HTR-8/SVneo (cell line): ENCODE measurements at regions not wholly inside any gene's neighbourhood (a gene's known extent, or its start where the extent isn't known, plus 50 kb on each side); places are given as distances from the start of the nearest gene placed in this dataset.
"Not testable (repeated sequence)": the region's sequence is repeated elsewhere in the genome, so short reads cannot be mapped to it uniquely, and the experiment has no call there.

Experiments used
- DNase-seq: peaks from one replicate; pipeline ENCODE4 v3.0.0; 2011; ENCODE audit warnings: low spot score, mixed read lengths; ENCODE audit not compliant: insufficient read length
- FAIRE-seq: peaks from 2 replicates; lab custom pipeline; 2011; peaks lifted over from hg19 to GRCh38; lab: Jason Lieb, UNC

DNA sequence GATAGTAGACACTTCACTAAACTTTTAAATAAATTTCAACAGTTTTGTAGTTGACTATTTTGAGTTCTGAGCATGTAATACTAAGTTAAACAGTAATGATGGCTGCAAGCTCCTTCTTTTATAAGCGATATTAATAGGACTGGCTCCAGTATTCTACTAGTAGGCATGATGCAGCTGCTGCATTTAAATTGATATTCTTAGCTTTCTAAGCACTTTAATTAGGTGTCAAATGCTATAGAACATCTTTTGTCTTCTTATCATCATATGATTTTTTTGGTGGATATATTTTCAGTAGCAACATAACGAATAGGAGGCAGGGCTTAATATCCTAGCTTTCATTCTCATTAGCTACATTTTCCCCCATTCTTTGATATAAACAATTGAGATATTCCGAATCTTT is 141.1 kb downstream of the FBXO4 start:
- FAIRE-seq = no peak
- DNase-seq = no peak

DNA sequence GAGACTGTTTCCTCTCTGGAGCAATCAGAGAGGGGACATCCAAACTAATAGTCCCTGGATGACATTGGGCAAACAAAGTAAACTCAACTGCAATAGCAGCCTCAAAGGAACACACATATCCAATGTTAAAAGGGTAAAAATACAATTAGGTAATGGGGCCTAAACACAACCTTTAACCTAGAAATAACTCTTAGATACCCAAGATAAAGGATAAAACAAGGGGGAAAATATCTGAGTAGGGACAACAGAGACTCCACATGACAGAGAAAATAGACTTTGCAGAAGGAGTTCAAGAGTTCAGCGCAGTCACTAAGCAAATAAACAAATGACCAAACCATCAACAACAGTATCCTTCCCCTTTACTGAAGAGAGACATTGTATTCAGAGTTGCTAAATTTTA is 149.3 kb downstream of the FBXO4 start:
- no peak for DNase-seq
- FAIRE-seq = no peak

DNA sequence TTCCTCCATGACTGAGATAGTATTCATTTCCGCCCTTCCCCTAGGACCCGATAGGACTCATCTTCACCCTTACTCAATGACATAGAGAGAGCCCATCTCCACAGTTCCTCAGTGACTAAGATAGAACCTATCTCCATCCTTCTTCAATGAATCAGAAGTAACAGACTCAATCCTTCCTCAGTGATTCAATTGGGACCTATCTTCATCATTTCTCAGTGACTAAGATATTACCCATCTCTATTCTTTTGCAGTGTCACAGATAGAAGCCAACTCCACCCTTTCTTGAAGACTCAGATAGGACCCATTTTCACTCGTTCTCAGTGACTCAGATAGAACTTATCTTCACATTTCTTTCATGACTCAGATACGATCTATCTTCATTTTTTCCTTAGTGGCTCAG is 164.6 kb downstream of the FBXO4 start:
- DNase-seq (no peak), FAIRE-seq (no peak)

DNA sequence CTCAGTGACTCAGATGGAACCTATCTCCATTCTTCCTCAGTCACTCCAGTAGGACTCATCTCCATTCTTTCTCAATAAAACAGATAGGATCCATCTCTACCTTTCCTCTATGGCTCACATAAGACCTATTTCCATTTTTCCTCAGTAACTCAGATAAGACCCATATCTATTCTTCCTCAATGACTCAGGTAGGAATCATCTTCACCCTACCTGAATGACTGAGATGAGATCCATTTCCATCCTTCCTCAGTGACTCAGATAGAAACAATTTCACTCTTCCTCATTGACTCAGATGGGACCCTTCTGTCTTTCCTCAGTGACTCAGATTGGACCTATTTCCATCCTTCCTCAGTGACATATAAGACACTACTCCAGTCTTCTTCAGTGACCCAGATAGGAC is 165.1 kb downstream of the FBXO4 start:
- DNase-seq = no peak
- no peak for FAIRE-seq

DNA sequence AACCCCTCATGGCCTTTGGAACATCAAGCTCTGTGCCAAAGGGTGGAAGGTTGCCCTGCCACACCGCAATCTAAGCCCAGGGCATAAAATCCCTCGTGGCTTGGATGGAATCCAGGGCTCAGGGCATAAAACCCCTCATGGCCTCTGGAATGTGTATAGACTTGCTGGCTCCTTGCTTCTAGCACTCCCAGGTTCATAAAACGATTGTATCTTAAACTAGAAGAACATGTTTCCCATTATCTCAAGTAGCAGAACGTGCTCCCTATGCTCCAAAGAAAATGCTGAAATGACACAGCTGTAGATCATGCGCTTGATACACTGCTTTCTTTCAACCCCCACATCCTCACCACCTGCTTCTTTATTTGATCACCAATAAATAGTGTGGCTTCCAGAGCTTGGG is 174.8 kb downstream of the FBXO4 start:
- not testable (repeated sequence) for FAIRE-seq

DNA sequence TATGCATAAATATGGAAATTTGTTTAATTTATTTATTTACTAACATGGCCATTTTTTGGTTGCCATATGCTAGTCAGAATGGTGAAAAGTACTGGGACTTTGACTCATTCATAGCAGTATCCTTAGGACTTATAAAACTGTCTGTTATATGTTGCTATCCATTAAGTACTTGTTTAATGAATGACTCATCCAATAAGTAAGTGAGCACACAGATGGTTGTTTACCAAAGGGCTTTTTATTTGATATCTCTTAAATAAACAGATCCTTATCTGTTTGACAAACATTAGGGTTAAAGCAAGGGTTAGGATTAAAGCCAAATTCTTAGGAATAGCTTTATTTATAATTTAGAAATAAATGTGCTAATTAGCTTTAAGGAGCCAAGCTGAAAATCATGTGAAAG is 183.4 kb downstream of the FBXO4 start:
- FAIRE-seq (no peak), DNase-seq (no peak)

More for the DNA sequence above, 174.8 kb downstream of the FBXO4 start:
- DNase-seq = not testable (repeated sequence)

DNA sequence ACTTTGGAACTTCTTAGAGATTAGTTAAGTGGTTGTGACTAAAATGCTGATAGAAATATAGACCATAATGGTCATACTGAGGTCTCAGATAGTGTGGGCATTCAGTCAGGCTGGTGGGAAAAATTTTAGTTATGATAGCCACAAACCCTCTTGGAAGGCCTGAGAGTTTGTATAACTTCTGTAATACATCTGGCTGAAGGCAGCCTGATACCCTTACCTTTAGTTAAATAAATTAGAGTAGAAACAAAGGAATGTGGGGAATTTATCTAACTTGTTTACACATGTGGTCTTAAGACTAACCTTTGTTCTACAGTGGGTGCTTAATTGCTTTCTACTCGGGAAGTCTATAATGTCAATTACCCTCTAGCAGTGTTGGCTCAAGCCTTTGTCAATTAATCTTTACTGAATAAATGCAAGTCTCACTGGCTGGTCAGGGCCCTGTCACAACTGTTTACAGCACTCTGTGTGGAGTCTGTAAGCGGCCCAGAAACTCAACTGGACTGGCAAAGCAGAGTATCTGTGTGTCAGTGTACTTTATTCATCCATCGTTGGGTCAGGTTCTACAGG is 184.0 kb downstream of the FBXO4 start:
- DNase-seq (no peak), FAIRE-seq (no peak)

DNA sequence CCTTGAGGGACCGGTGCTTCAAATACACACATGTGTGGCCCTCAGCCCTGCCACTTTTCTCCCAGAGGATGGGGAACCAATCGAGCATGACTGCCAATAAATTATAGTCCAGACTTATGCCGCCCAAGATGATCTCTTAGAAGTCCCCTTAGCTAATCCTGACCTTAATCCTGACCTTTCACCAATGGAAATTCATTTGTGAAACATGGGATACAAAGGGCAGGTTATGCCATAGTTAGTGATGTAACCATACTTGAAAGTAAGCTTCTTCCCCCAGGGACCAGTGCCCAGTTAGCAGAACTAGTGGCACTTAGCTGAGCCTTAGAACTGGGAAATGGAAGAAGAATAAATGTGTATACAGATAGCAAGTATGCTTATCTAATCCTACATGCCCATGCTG is 190.6 kb downstream of the FBXO4 start:
- DNase-seq, FAIRE-seq: not testable (repeated sequence)

DNA sequence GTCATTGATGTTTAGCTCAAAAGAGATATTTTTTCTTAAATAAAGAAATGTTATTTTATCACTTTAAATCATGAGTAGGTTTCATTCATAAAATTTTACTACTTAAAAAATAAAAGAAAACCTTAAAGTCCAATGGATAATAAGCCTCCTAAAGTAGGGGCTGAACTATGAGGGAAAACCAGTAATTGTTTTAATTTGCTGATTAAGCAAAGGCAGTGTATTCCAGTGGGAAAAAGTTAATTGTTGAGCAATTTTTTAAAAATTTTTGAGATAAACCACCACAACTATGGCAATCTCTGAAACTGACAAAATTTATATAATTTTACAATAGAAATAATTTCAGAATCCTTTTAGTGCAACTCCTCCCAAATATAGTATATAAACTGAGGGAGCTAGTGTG is 195.0 kb downstream of the FBXO4 start:
- no peak for FAIRE-seq

DNA sequence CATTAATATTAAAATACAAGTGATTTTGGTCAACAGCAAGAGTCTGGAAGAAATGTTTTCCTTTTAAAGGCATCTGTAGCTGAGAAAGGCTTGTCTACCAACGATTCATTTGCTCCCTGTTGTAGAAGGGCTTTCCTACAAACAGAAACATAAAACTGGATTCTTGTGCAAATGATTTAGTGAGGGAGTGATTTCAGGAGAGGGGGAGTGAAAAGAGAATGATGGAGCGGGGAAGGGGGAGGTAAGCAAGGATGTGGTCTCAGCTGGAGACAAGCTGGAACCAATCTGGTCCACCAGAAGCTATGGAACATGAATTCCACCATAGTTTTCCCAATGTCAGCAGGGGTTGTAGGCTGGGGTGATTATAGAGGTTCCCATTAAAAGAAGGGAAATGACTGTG is 196.3 kb downstream of the FBXO4 start:
- no peak for DNase-seq
- peak; percentile 13 for FAIRE-seq

More for the DNA sequence above, 195.0 kb downstream of the FBXO4 start:
- no peak for DNase-seq

DNA sequence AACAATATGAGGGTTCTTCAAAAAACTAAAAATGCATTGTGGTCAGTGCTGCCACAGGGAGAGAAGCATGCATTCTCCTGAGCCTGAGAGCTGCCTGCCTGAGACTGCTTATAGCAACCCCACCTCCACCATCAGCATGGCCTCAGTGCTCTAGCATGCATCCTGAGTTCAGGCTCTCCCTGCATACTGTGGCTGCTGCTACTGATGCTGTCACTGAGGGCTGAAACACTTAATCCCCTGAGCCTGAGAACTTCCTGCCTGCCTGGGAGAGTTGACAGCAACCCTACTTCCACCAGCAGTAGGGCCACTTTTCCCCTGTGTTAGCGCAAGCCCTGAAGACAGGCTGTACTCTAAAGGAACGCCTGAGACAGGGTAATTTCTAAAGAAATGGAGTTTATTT is 206.0 kb downstream of the FBXO4 start:
- no peak for FAIRE-seq
- no peak for DNase-seq

DNA sequence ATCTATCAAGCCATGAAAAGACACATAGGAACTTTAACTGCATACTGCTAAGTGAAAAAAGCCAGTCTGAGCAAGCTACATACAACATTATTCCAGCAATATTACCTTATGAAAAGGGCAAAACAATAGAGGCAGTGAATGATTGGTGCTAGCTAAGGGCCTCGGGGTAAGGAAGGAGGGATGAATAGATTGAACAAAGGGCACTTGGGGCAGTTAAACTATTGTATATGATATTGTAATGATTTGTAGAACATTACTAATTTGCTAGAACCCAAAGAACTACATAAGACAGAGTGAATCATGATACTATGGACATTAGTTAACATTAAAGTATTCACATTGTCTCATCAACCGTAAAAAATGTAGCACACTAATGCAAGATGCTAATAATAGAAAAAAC is 218.3 kb downstream of the FBXO4 start:
- FAIRE-seq = no peak
- no peak for DNase-seq

DNA sequence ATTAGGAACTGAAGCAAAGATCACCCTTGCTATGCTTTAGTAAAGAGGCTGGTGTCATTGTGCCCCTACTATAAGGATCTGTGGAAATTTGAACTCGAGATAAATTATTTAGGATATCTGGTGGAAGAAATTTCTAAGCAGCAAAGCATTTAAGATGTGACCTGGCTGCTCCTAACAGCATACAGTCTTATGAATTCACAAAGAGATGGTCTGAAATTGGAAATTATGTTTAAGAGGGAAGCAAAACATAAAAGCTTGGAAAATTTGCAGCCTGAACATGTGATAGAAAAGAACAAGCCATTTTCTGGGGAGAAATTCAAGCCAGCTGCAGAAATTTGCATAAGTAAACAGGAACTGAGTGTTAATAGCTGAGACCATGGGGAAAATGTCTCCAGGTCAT is 223.7 kb downstream of the FBXO4 start:
- FAIRE-seq = no peak
- no peak for DNase-seq

DNA sequence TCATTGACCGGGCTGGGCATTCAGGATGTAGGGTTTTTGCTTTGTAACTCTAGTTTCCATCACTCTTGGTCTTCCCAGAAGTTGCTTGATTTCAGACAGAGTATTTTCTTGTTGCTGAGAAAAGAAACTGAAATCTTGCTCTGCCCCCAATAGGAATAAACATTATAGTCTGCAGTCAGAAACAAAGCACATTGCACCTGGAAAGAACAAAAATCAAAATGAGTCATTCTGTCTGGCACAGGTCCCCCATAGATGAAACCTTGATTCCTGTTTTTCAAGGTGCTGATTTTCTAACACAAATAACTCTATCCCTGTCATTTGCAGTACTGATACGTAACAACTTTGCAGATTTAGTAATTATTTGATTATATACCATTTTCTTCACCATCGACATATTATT is 232.1 kb downstream of the FBXO4 start:
- FAIRE-seq = no peak
- no peak for DNase-seq

DNA sequence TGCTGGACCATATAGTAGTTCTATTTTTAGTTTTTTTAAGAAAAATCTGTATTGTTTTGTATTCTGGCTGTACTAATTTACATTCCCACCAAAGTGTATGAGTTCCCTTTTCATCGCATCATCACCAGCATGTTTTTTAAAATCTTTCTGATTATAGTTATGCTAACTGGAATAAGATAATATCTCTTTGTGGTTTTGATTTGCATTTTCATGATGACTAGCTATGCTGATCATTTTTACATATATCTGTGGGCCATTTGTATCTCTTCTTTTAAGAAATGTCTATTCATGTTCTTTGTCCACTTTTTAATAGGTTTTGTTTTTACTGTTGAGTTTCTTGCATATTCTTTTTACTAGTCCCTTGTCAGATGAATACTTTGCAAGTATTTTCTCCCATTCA is 238.0 kb downstream of the FBXO4 start:
- no peak for DNase-seq
- FAIRE-seq = no peak

DNA sequence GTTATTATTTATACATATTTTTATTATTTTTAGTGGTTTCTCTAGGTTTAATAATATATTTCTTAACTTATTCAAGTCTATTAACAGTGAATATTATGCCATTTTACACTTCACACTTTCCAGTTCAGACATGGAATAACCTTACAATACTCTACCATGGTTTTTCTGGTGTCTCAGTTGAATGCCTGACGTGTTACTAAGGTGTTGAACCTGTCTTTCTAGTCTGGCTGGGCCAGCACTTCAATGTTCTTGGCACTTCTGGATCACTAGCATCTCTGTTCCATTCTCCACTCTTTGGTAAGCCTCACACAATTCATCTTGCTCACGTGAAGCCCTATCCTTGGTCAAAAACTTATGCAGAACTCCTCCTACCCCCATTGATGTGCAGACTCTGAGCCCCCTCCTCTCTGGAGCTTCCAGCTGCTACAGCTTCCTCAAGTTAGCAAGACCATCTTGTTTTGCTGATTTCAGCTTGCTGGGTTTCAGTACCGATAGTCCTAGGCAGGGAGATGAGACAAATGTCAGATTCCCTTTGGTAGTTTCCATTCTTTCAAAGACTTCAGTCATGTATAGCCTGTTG is 243.1 kb downstream of the FBXO4 start:
- FAIRE-seq (no peak), DNase-seq (no peak)

DNA sequence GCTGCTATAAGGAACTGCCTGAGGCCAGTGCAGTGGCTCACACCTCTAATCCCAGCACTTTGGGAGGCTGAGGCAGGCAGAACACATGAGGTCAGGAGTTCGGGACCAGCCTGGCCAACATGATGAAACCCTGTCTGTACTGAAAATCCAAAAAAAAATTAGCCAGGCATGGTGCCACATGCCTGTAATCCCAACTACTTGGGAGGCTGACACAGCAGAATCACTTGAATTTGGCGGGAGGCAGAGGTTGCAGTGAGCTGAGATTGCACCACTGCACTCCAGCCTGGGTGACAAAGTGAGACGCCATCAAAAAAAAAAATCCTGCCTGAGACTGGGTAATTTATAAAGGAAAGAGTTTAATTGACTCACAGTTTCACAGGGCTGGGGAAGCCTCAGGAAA is 247.1 kb upstream of the GHR start:
- not testable (repeated sequence) for DNase-seq, FAIRE-seq

DNA sequence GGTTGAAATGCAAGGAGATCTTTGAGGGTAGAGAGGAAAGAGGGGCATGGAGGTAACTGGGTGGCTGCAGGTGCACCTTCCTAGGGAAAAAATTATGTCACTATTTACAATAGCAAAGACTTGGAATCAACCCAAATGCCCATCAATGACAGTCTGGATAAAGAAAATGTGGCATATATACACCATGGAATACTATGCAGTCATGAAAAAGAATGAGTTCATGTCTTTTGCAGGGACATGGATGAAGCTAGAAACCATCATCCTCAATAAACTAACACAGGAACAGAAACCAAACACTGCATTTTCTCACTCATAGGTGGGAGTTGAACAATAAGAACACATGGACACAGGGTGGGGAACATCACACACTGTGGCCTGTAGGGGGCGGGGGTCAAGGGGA is 243.4 kb upstream of the GHR start:
- not testable (repeated sequence) for FAIRE-seq, DNase-seq

DNA sequence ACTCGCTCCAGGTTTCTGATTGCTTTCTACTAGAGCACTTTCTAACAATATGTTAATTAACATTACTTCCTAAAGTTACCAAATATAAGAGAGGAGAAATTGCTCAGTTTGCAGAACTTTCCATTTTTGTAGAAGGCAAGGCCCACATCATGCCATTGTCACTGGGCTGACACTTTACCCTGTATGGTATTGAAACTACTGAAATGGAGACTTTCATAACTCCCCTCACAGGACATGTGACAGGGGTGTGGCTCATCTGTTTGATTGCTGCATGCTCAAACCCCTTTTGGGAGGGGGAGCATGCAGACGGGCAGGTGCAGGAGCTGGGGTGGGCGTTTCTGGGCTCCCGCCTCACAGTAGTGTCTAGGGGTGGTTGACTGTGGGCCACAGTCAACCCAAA is 206.3 kb upstream of the GHR start:
- no peak for DNase-seq
- FAIRE-seq = no peak

DNA sequence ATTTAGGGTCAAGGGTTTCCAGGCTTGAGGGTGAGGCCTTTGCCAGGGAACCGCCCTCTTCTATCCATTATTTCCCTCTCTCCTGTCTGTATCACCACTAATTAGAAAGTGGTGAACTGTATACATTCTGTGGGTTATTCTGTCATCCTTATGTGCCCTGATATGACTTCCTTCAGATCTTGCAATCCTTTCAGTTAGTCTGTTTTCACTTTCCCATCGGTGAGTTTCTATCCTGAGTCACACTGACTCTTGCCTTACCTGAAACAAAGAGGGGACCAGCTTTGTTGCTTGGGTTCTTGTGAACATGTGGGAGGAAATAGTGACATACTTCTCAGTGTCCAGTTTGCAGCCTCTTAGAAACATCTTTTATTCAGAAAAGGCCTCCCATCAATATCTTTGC is 205.4 kb upstream of the GHR start:
- DNase-seq (no peak), FAIRE-seq (no peak)

DNA sequence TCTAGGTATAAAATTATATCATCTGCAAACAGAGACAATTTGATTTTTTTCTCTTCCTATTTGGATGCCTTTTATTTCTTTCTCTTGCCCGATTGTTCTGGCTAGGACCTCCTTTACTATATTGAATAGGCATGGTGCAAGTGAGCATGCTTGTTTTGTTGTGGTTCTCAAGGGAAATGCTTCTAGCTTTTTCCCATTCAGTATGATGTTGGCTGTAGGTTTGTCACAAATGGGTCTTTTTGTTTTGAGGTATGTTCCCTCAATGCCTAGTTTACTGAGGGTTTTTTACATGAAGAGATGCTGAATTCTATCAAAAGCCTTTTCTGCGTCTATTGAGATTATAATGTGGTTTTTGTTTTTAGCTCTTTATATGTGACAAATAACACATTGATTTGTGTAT is 198.2 kb upstream of the GHR start:
- DNase-seq (no peak), FAIRE-seq (no peak)

DNA sequence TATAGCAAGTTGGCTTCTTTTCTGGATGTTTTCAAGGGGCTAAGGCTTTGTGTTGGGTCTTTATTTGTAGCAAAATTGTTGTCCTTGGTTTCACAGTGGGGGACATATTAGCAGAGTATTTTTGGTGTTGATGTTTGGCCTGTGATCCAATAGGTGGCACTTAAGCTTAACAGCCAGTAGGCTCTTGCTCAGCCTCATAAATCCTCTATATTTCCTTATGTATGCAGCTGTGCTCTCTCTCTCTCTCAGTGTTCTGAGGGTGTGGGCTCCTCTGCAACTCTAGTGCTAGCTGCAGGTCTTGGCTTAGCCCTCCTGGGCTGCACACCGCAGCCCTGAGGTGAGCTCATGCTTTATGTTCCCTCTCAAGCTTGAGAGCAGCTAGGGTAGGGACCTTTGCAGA is 195.0 kb upstream of the GHR start:
- no peak for DNase-seq
- no peak for FAIRE-seq
